CD14-positive monocyte (primary cell): ENCODE measurements at regions not wholly inside any gene's neighbourhood (a gene's known extent, or its start where the extent isn't known, plus 50 kb on each side); places are given as distances from the start of the nearest gene placed in this dataset.

Source experiments
- DNase-seq, 3 donors: peaks; one replicate each; pipeline ENCODE4 v3.0.0-alpha.2; 2011 to 2022
- H2AFZ ChIP-seq: 2 replicates; pipeline ENCODE4 v1.6.0; 2012; ENCODE audit warnings: mild to moderate bottlenecking, low read depth, low read length, inconsistent platforms; ENCODE audit not compliant: insufficient read depth, poor library complexity, severe bottlenecking
- H3K27ac ChIP-seq, 2 donors: 1 replicate in 1 of 2; 2 replicates in 1 of 2; pipeline ENCODE4 v1.5.1; 2012 to 2013; ENCODE audit warnings: low read length in 2 of 2, control low read depth in 1 of 2, inconsistent platforms in 1 of 2, low read depth in 1 of 2, mild to moderate bottlenecking in 1 of 2
- H3K27me3 ChIP-seq, 2 donors: one replicate each; pipeline versions ENCODE4 v1.6.0 to v1.6.1; 2011 to 2013; ENCODE audit warnings: low read length in 2 of 2; ENCODE audit not compliant: control insufficient read depth in 2 of 2, insufficient read depth in 2 of 2
- H3K36me3 ChIP-seq, 2 donors: replicated peaks in 1 of 2; 1 replicate in 1 of 2; 2 replicates in 1 of 2; pipeline versions ENCODE4 v1.5.1 to v1.6.1; 2012 to 2013; ENCODE audit warnings: low read length in 2 of 2, control low read depth in 1 of 2, inconsistent platforms in 1 of 2, mild to moderate bottlenecking in 1 of 2; ENCODE audit not compliant: insufficient read depth in 2 of 2, control insufficient read depth in 1 of 2
- H3K4me1 ChIP-seq, 2 donors: 1 replicate in 1 of 2; 2 replicates in 1 of 2; pipeline versions ENCODE4 v1.5.1 to v1.6.1; 2012 to 2013; ENCODE audit warnings: low read length in 2 of 2, control low read depth in 1 of 2, inconsistent platforms in 1 of 2, mild to moderate bottlenecking in 1 of 2, moderate library complexity in 1 of 2; ENCODE audit not compliant: insufficient read depth in 2 of 2, control insufficient read depth in 1 of 2
- H3K4me2 ChIP-seq: replicated peaks from 2 replicates; pipeline ENCODE3; 2012; ENCODE audit warnings: low read length, moderate library complexity, mild to moderate bottlenecking; ENCODE audit not compliant: poor library complexity, severe bottlenecking; ENCODE audit errors: extremely low read depth
- H3K4me3 ChIP-seq, 3 experiments: fragments of 200-600 bp in 1 of 3; sonication (generic) in 1 of 3; replicated peaks in 1 of 3; 1 replicate in 2 of 3; 2 replicates in 1 of 3; pipeline ENCODE4 v1.5.1; 2011 to 2013; ENCODE audit warnings: low read length in 3 of 3, mild to moderate bottlenecking in 3 of 3, control low read depth in 2 of 3, low read depth in 2 of 3, inconsistent platforms in 1 of 3, moderate library complexity in 1 of 3
- H3K79me2 ChIP-seq: 2 replicates; pipeline ENCODE4 v1.6.0; 2012; ENCODE audit warnings: mild to moderate bottlenecking, control low read depth, inconsistent platforms, low read length, moderate library complexity; ENCODE audit not compliant: insufficient read depth
- H3K9ac ChIP-seq: 2 replicates; pipeline ENCODE4 v1.6.0; 2017; ENCODE audit warnings: low read length, mild to moderate bottlenecking; ENCODE audit not compliant: insufficient read depth, poor library complexity, severe bottlenecking
- H3K9me3 ChIP-seq, 2 donors: replicated peaks in 1 of 2; 1 replicate in 1 of 2; 2 replicates in 1 of 2; pipeline versions ENCODE4 v1.5.1 to v1.6.1; 2012 to 2013; ENCODE audit warnings: low read length in 2 of 2, control low read depth in 1 of 2; ENCODE audit not compliant: control insufficient read depth in 1 of 2, insufficient read depth in 1 of 2
- H4K20me1 ChIP-seq: 2 replicates; pipeline ENCODE4 v1.6.0; 2012; ENCODE audit warnings: mild to moderate bottlenecking, low read length, control low read depth, moderate library complexity; ENCODE audit not compliant: insufficient read depth
- H3K27ac Mint-ChIP-seq, 7 donors: one replicate each; pipeline ENCODE4 v1.8.0; 2020; ENCODE audit warnings: mild to moderate bottlenecking in 7 of 7, mixed read lengths in 7 of 7, moderate library complexity in 6 of 7, inconsistent platforms in 2 of 7
- H3K27me3 Mint-ChIP-seq, 3 donors: one replicate each; pipeline ENCODE4 v1.8.0; 2021 to 2022; ENCODE audit warnings: low read depth in 3 of 3, mild to moderate bottlenecking in 3 of 3, mixed read lengths in 3 of 3, moderate library complexity in 3 of 3, inconsistent platforms in 1 of 3
- H3K36me3 Mint-ChIP-seq, 2 donors: one replicate each; pipeline ENCODE4 v1.8.0; 2020; ENCODE audit warnings: mixed read lengths in 2 of 2, inconsistent platforms in 1 of 2, mild to moderate bottlenecking in 1 of 2
- H3K4me1 Mint-ChIP-seq: one replicate; pipeline ENCODE4 v1.8.0; 2020; ENCODE audit warnings: mild to moderate bottlenecking, mixed read lengths
- H3K4me3 Mint-ChIP-seq, 2 donors: one replicate each; pipeline ENCODE4 v1.8.0; 2020; ENCODE audit warnings: mild to moderate bottlenecking in 2 of 2, mixed read lengths in 2 of 2, moderate library complexity in 1 of 2
- H3K9me3 Mint-ChIP-seq, 7 donors: one replicate each; pipeline ENCODE4 v1.8.0; 2020 to 2022; ENCODE audit warnings: mixed read lengths in 7 of 7, mild to moderate bottlenecking in 6 of 7, moderate library complexity in 6 of 7, inconsistent platforms in 2 of 7
- CTCF ChIP-seq: fragments of 200-600 bp; IDR thresholded peaks from one replicate; pipeline ENCODE4 v1.8.0; 2022; ENCODE audit warnings: antibody characterized with exemption, mild to moderate bottlenecking
- WGBS: methylation state at CpG from one replicate; pipeline ENCODE4 v1.1.5; 2013; ENCODE audit warnings: missing lambda C conversion rate; ENCODE audit not compliant: insufficient coverage; 5-methylcytosine and 5-hydroxymethylcytosine counted together
- intact Hi-C, 2 donors: fragments of 100-400 bp; cut with micrococcal nuclease; formaldehyde crosslinking; loops; one replicate each; pipeline versions ENCODE4 v1.15.0 to v1.15.1; 2023

GRCh38 chr12:125221602-125222001 is 156.4 kb downstream of the AACS start:
- Histone ChIP-seq H2AFZ (no peak overlapping the region), H3K9me3 (peaks cover 7 to 14% of the 10 kb centered on the region in 2 donors), H3K27me3 (peaks cover 6 to 19% of the 10 kb centered on the region in 2 donors), H3K4me2 (no peak overlapping the region), H3K79me2 (no peaks in the 10 kb centered on the region), H3K9ac (no peak overlapping the region), H3K27ac (no peak overlapping the region), H3K4me3 (no peak overlapping the region), H3K36me3 (no peaks in the 10 kb centered on the region), H3K4me1 (peaks cover 26 to 37% of the 10 kb centered on the region in 2 donors), H4K20me1 (no peaks in the 10 kb centered on the region)
- Mint-ChIP-seq H3K4me1 (peaks cover 31% of the 10 kb centered on the region), H3K36me3 (peaks cover 0 to 5% of the 10 kb centered on the region in 2 donors), H3K4me3 (no peak overlapping the region), H3K27ac (peak overlapping the region in 1 of 7 donors; percentile 36), H3K27me3 (peaks cover 24 to 42% (median 39%) of the 10 kb centered on the region in 3 donors), H3K9me3 (peaks cover 3 to 17% (median 8%) of the 10 kb centered on the region in 7 donors)
- DNase-seq = no peak
- intact Hi-C loops = no loop called here
- no peak for TF ChIP-seq CTCF
- WGBS = 100% methylated on average over 4 of the region's 4 CpGs

GRCh38 chr12:125222876-125223275 is 157.6 kb downstream of the AACS start:
- DNase-seq = peak; percentile 49 to 68 (median 59)
- Histone ChIP-seq H3K9me3 (peaks cover 7 to 14% of the 10 kb centered on the region in 2 donors), H3K27ac (no peak overlapping the region), H3K36me3 (no peaks in the 10 kb centered on the region), H3K79me2 (no peaks in the 10 kb centered on the region), H3K4me2 (peak overlapping the region; percentile 30), H2AFZ (no peak overlapping the region), H3K4me1 (peaks cover 26 to 37% of the 10 kb centered on the region in 2 donors), H4K20me1 (no peaks in the 10 kb centered on the region), H3K9ac (no peak overlapping the region), H3K4me3 (peak overlapping the region in 1 of 3 experiments; percentile 23), H3K27me3 (peaks cover 6 to 19% of the 10 kb centered on the region in 2 donors)
- TF ChIP-seq CTCF = no peak
- Mint-ChIP-seq H3K27ac (peak overlapping the region in 3 of 7 donors; percentile 20 to 62 (median 58)), H3K4me3 (peak overlapping the region in 1 of 2 donors; percentile 44), H3K9me3 (peaks cover 3 to 17% (median 7%) of the 10 kb centered on the region in 7 donors), H3K4me1 (peaks cover 31% of the 10 kb centered on the region), H3K27me3 (peaks cover 23 to 45% (median 36%) of the 10 kb centered on the region in 3 donors), H3K36me3 (peaks cover 0 to 5% of the 10 kb centered on the region in 2 donors)
- intact Hi-C loops = no loop called here
- WGBS = 0% methylated on average over 1 of the region's 3 CpGs
